C4-2B (cell line): ENCODE measurements at regions not wholly inside any gene's neighbourhood (a gene's known extent, or its start where the extent isn't known, plus 50 kb on each side); places are given as distances from the start of the nearest gene placed in this dataset.
"Not testable (repeated sequence)": the region's sequence is repeated elsewhere in the genome, so short reads cannot be mapped to it uniquely, and the experiment has no call there.

Source experiments
- ZFX ChIP-seq: fragments of 450-650 bp; IDR thresholded peaks from 2 replicates; pipeline ENCODE4 v1.6.1; 2017
- TF ChIP-seq, protein P1 (sequence below): fragments of 450-650 bp; conservative IDR thresholded peaks from 2 replicates; pipeline ENCODE4 v1.5.1; 2017; ENCODE audit warnings: mild to moderate bottlenecking

DNA sequence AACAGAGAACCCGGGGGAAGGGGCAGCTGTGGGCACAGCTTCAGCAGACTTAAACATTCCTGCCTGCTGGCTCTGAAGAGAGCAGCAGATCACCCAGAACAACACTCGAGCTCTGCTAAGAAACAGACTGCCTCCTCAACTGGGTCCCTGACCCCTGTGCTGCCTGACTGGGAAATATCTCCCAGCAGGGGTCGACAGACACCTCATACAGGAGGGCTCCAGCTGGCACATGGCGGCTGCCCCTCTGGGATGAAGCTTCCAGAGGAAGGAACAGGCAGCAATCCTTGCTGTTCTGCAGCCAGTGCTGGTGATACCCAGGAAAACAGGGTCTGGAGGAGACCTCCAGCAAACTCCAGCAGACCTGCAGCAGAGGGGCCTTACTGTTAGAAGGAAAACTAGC, 234.5 kb downstream of the TACR3 start:
- TF ChIP-seq, protein P1, sequence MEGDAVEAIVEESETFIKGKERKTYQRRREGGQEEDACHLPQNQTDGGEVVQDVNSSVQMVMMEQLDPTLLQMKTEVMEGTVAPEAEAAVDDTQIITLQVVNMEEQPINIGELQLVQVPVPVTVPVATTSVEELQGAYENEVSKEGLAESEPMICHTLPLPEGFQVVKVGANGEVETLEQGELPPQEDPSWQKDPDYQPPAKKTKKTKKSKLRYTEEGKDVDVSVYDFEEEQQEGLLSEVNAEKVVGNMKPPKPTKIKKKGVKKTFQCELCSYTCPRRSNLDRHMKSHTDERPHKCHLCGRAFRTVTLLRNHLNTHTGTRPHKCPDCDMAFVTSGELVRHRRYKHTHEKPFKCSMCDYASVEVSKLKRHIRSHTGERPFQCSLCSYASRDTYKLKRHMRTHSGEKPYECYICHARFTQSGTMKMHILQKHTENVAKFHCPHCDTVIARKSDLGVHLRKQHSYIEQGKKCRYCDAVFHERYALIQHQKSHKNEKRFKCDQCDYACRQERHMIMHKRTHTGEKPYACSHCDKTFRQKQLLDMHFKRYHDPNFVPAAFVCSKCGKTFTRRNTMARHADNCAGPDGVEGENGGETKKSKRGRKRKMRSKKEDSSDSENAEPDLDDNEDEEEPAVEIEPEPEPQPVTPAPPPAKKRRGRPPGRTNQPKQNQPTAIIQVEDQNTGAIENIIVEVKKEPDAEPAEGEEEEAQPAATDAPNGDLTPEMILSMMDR, result not testable (repeated sequence)
- not testable (repeated sequence) for TF ChIP-seq ZFX
